Stimulated activated CD4-positive, alpha-beta T cell treated with anti-CD3 and anti-CD28 coated beads, TNF-alpha, amount 100 ng/mL, for 48 hours (primary cell): ENCODE measurements at regions not wholly inside any gene's neighbourhood (a gene's known extent, or its start where the extent isn't known, plus 50 kb on each side); places are given as distances from the start of the nearest gene placed in this dataset.
"Not testable (repeated sequence)": the region's sequence is repeated elsewhere in the genome, so short reads cannot be mapped to it uniquely, and the experiment has no call there.

Source experiments
- DNase-seq, 3 donors: peaks; one replicate each; pipeline ENCODE4 v3.0.0-alpha.2; 2020; ENCODE audit warnings: low read depth in 3 of 3

DNA sequence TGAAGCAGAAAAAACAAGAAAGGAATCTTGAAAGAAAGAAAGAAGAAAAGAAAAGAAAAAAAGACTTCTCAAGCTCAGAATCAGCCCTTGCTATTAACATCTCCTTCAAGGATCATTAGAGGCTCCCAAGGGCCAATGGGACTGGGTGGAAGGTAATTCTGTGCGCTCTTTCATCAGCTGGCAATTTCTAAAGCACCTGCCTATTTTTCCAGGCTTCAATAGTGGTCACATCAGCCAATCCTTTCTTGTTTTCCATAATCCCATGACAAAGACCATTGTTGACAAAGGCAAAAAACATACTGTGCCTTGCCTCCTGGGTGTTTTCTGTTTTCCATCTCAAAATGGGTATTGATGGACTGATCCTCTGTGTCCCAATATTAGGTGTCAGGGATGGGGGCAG is 88.2 kb upstream of the TSC22D1 start:
- DNase-seq = no peak

DNA sequence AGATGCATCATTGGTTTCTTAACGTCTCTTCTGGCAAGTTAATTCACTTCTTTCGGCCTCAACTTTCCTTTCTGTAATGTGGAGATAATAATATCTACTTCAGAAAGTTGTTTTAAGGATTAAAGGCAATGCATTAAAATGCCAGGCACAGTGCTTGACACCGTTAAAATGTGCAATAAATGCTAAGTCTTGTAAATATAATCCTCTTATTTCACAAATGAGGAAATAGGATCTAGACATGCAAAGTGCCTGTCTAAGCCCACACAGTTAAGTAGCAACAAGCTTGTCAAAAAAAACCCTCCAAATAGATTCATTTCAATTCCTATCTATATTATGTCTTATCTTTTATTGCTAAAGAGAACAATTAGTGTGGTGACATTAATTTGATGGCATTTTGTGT is 86.4 kb upstream of the TSC22D1 start:
- DNase-seq = no peak

DNA sequence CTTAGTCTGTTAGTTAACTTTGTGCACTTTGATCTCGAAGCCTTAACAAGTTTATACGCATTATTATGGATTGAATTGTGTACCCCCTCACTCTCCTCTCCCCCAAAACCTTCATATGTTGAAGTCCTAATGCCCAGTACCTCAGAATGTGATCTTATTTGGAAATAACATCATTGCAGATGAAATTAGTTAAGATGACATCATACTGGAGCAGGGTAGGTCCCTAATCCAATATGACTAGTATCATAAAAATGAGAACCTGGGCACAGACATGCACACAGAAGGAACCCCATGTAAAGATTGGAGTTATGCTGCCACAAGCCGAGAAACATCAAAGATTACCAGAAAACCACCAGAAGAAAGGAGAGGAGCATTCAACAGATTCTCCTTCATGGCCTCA is 85.8 kb upstream of the TSC22D1 start:
- no peak for DNase-seq

DNA sequence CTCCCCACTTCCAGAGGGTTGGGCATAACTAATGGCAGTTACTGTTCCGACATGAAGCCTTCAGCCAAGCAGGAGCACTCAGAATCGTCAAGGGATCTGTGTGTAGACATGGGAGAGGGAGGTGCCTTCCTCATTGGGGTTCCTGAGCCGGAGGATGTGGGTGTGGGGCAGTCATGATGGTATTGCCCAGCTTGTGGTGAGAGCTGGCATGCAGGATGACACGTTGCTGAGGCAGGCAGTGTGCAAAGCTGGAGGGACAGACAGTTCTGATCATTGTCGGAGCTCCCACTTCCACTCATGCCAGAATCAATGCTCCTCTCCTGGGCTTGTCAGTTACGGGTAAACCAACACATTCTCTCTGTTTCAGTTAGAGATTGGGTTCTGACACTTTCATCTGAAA is 83.9 kb upstream of the TSC22D1 start:
- no peak for DNase-seq

DNA sequence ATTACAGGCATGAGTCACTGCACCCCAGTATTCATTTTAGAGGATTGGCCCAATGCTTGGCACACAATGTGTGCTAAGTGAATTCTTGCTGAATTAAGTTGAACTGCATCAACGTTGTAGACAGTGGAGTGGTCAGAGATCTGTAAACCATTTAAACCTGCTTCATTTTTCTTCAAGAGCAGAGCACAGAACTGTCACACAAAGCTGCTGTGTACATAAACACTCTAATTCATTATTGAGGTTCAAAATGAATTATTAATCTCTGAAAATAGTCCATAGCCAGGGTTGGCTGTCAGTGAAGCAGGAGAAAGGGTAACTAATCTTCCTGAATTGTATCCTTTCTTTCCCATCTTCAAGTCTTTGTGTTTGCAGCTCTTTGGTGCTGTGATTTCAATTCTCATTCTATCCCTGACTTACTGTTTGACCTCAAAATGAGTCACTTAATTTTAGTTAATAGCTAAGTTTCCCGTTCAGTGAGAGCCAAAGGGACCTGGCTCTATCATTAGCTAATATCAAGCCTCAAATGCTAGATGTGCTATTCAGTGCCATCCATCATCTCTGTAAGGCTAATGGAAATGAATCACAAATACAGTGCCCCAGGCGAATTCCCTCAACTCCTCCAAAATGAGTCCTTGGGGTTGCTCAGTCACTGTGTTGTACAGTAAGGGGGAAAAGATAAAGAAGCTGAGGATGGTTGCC is 77.0 kb upstream of the TSC22D1 start:
- DNase-seq = no peak

DNA sequence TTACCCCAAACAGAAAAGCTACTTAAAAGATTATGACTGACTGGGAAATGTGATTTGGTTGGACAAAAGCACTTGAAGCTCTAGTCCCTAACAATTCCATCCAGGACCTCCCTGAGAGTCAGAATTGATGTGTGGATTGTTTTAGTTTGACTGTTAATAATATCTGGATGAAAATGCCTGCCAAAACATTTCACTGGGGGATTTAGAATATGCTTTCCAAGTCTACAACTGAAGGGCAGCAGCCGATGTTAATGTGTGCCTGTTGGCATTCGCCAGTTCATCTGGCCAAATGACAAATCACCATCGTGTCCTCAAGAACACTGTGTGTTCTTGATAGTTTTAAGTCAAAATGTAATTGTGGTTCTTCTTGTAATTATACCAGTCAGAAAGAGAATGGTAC is 76.0 kb upstream of the TSC22D1 start:
- DNase-seq = no peak

DNA sequence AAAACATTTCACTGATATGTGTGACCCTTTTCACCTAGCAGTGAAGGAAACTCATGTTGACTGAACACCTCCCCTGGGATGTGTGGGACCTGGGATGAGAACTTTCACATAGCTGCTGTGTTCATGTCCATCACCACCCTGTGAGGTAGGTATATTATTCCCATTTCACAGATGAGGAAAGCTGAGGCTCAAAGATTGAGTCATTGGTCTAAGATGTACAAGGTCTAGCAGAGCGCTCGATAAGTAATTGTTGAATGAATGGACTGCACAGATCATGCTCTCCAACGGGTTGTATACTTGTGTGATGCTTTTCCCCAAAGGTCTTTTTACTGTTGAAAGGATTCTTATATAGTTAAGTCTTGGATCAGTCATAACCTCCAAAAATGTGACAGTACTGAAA is 75.6 kb upstream of the TSC22D1 start:
- DNase-seq = no peak

DNA sequence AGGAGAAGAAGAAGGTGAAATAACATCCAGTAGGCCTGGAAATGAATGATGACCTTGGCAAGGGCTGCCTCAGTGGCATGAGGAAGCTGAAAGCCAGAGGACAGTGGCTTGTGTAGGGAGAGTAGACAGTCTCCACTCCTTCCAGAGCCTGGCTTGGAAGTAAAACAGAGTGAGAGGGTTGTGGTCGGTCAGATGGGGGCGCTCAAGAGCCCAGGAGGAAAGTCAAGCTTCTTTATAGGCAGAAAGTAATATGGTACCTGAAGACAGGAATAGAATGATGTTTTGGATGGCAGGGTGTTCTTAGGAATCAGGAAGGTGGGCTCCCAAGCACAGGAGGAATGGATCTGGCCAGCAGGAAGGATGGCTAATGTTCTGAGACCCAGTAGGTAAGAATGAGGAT is 75.1 kb upstream of the TSC22D1 start:
- no peak for DNase-seq

DNA sequence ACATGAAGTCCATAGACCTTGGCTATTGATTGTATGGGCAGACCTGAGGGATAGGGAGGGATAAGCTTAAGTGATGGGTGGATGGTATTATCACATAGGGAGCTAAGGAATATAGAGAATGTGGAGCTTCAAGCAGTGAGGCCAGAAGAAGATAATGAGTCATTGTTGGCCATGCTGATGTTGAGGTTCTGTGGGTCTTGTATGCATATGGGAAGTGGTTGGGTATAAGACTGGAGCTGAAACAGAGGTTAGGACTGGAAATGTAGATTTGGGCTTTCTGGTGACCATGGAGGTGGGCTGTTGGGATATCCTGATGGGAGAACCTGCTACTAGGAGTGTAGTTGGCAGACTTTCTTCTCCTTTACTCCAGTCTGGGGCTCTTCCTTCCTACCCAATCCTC is 73.7 kb upstream of the TSC22D1 start:
- no peak for DNase-seq

DNA sequence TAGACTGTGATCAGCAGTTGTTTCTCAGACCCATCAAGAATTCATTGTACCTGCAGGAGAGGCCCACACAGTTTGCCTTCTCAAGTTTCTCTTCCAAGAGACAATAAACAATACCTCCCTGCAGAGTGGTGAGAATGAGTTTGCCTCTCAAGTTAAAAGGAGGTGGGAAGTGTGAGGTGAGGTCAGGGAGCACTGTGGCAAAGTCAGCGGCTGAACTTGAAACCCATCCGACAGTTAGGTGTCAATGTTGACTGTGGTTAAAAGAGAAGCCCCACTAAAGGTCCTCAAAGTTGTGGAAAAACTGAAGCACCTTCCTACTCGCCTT is 72.9 kb upstream of the TSC22D1 start:
- DNase-seq = peak; percentile 16 to 27 (median 26)

DNA sequence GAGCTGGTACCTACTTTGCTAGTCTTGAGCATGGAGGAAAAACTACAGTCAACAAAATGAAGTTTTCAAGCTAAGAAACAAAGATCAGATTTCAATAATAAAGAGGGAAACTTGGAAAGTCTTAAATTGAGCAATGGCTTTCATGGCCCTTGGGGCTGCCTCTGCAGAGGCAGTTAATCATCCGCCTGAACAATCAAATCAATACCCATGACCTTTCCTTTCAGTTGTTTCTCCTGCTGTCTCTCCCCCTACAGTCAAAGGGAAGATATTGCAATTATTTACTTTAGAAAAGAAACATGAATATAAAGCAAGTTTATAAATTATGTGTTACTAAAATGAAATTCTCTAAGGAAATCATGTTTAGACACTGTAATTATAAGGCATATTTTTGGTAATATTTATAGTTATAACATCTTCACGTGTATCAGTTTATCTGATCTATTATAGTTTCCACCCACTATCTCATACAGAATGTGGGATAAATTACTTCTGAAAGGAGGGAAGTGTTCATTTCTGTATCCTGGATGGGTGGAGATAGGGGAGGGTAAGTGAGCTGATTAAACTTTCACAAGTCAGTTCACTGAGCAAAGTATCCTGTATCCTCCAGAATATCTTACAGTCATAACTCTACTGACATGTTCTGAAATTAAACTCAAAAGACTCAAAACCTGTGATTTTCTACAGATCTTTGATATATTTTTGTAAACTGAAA is 72.4 kb upstream of the TSC22D1 start:
- DNase-seq = no peak

DNA sequence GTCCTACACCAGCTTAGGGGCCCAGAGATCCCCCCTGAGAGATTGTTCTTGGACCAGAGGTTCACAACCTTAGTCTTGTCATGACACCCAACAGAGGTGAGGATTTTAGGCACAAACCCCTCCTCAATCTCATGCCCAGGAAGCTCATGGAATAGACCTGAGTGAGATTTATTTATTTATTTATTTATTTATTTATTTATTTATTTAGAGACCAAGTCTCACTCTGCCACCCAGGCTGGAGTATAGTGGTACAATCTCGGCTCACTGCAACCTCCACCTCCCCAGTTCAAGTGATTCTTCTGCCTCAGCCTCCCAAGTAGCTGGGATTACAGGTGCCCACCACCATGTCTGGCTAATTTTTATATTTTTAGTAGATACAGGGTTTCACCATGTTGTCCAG is 71.4 kb upstream of the TSC22D1 start:
- not testable (repeated sequence) for DNase-seq

DNA sequence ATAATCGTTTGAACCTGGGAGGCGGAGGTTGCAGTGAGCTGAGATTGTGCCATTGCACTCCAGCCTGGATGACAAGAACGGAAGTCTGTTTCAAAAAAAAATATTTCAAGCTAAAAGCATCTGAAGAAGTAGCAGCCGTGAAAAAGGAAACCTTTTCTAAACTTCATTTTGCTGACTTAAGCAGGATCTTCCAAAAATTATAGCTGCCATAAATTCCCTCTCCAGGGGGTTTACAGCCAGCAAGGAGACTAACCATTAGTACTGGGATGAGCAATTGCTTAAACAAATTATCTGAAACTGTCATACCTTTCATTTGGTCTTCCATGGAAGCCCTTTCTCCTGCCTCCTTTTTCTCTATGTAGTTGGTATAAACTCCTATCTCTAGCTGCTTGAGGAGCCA is 69.9 kb upstream of the TSC22D1 start:
- DNase-seq = no peak

DNA sequence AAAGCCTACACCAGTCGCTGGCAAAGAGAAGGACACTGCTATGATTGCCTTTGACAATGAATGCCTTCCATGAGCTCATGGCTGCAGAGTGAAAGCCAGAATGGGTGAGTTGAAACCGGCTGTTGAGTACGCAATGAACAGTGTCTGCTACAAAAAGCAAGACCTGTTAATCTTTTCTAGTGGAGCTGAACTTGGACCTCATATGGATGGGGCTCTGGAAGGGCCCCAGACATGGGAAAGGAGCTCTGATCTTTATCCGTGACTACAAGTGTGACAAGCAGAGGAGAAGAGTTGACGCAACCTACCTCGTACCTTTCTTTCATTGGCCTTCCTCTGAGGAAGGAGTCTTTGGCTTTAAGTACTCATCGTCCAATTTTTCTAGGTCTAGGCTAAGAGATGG is 67.1 kb upstream of the TSC22D1 start:
- no peak for DNase-seq

DNA sequence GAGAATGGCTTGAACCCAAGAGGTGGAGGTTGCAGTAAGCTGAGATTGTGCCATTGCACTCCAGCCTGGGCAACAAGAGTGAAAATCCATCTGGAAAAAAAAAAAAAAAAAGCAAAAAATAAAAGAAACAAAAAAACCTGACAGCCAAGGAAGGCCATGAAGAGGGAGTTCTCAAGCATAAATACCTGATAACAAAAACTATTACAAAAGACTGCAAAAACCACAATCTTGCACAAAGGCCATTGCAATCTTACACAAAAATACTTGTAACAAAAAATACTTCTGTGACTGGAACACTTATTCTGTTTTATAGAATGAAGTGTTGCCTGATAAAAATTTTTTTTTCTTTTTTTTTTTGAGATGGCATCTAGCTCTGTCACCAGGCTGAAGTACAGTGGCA is 61.5 kb upstream of the TSC22D1 start:
- no peak for DNase-seq

DNA sequence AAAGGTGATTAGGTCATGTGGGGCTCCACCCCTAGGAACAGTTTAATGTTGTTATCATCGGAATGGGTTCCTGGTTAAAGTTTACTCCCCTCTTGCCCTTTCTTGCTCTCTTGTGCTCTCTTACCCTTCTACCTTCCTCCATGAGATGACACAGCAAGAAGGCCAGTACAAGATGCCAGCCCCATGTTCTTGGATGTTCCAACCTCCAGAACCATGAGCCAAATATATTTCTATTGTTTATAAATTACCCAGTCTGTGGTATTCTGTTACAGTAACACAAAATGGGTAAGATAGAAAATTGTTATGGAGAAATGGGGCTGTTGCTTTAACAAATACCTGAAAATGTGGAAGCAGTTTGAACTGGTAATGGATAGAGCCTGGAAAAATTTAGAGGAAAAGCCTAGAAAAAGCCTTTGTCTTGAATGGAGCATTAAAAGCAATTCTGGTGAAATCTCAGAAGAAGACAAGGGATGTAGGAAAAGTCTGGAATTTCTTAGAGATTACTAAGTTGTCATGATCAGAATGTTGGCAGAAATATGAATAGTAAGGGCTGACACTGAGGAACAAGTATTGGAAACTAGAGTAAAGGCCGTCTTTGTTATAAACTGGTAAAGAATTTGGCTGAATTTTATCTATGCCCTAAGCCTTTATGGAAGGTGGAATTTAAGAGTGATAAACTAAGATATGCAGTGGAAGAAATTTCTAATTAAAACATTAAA is 53.5 kb upstream of the TSC22D1 start:
- no peak for DNase-seq

DNA sequence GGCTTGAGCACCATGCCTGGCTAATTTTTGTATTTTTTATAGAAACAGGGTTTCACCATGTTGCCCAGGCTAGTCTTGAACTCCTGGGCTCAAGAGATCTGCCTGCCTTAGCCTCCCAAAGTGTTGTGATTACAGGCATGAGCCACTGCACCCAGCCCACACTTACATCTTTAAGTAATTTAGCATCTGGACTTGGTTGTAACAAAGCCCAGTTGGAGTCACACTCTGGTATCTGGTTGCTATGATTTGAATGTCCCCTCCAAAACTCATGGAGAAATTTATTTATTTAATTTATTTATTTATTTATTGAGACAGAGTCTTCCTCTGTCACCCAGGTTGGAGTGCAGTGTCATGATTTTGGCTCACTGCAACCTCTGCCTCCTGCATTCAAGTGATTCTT is 52.7 kb upstream of the TSC22D1 start:
- DNase-seq = not testable (repeated sequence)

DNA sequence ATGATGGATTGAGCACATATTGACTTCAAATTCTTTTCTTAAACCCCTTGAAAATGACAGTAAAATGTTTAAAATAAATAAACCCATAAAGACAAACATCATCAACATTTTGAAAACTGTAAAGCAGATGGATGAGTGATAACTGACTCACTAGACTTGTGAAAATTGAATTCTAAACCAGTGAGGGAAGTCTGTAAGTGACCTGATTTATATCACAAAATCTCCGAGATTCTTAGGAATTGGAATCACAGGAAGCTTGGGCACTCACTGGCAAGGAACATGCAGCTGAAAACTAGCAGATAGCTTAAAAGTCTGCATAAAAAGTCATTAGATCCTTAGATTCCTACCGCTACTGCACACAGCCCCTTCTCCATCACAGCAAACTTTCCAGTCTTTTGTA is 51.3 kb upstream of the TSC22D1 start:
- DNase-seq = no peak

DNA sequence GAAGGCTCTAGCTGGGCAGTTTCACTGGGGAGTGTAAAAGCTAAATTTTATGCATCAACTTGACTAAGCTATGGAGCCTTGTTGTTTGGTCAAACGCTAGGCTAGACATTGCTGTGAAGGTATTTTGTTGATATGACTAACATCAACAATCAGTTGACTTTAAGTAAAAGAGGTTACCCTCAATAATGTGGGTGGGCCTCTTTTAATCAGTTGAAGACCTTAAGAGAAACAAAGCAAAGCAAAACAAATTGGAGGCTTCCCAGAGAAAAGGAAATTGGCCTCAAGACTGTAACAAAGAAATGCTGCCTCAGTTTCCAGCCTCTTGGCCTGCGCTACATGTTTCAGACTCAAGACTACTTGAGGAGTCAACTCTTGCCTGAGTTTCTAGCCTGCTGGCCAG is 50.0 kb upstream of the TSC22D1 start:
- no peak for DNase-seq
